ENCODE measurements at regions not wholly inside any gene's neighbourhood (a gene's known extent, or its start where the extent isn't known, plus 50 kb on each side); places are given as distances from the start of the nearest gene placed in this dataset.

DNA sequence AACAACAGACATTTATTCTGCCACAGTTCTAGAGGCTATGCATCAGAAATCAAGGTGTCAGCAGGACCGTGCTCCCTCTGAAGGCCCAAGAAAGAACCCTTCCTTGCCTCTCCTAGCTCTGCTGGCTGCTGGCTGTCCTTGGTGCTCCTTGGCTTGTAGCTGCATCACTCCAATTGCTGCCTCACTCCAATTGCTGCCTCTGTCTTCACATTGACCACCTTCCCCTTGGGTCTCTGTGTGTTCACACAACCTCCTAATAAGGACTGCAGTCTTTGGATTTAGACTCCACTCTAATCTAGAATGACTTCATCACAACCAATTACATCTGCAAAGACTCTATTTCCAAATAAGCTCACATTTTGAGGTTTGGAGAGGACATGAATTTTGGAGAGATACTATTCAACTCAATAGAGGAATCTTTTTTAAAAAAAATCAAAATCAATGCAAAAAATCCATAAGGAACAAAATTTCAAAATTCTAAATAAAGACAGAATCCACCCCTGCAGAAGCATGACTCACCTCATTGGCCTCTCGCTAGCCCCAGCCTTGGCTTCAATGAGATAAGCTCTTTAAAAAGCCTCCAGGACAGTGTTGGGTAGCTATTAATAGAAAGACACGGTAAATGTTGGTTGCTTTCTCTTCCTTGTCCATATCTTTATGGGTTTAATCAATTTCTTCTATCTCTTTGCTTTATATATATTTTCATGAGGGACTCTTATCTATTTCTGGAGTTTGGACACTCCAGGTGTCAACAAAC lies 267.6 kb upstream of the MGAT5 start:
- TF ChIP-seq, protein P1, sequence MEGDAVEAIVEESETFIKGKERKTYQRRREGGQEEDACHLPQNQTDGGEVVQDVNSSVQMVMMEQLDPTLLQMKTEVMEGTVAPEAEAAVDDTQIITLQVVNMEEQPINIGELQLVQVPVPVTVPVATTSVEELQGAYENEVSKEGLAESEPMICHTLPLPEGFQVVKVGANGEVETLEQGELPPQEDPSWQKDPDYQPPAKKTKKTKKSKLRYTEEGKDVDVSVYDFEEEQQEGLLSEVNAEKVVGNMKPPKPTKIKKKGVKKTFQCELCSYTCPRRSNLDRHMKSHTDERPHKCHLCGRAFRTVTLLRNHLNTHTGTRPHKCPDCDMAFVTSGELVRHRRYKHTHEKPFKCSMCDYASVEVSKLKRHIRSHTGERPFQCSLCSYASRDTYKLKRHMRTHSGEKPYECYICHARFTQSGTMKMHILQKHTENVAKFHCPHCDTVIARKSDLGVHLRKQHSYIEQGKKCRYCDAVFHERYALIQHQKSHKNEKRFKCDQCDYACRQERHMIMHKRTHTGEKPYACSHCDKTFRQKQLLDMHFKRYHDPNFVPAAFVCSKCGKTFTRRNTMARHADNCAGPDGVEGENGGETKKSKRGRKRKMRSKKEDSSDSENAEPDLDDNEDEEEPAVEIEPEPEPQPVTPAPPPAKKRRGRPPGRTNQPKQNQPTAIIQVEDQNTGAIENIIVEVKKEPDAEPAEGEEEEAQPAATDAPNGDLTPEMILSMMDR (IDR thresholded peaks at IDR 0.05; ENCODE audit: low read depth, low read length) = no peak
- no peak for TF ChIP-seq EZH2phosphoT487 (IDR thresholded peaks at IDR 0.05; ENCODE audit: low read depth)

All from OCI-LY3 (cell line).